Fibroblast of lung (primary cell): ENCODE measurements at regions not wholly inside any gene's neighbourhood (a gene's known extent, or its start where the extent isn't known, plus 50 kb on each side); places are given as distances from the start of the nearest gene placed in this dataset.

Experiments
- DNase-seq, 2 donors: peaks; one replicate each; pipeline versions ENCODE4 v3.0.0 to v3.0.0-alpha.2; 2010; ENCODE audit warnings: low read depth in 2 of 2
- H2AFZ ChIP-seq: 2 replicates; pipeline ENCODE4 v1.5.1; 2012; ENCODE audit warnings: low read length, control low read depth, inconsistent platforms
- H3K27ac ChIP-seq: 2 replicates; pipeline ENCODE4 v1.5.1; 2011; ENCODE audit warnings: low read length, control low read depth; ENCODE audit not compliant: insufficient read depth
- H3K27me3 ChIP-seq: 2 replicates; pipeline ENCODE4 v1.5.1; 2011; ENCODE audit warnings: mild to moderate bottlenecking, low read length; ENCODE audit not compliant: control insufficient read depth, insufficient read depth
- H3K36me3 ChIP-seq: 2 replicates; pipeline ENCODE4 v1.5.1; 2011; ENCODE audit warnings: low read length; ENCODE audit not compliant: control insufficient read depth, insufficient read depth
- H3K4me1 ChIP-seq: 2 replicates; pipeline ENCODE4 v1.5.1; 2011; ENCODE audit warnings: low read length; ENCODE audit not compliant: control insufficient read depth, insufficient read depth; ENCODE audit errors: extremely low read depth
- H3K4me2 ChIP-seq: 2 replicates; pipeline ENCODE4 v1.5.1; 2011; ENCODE audit warnings: low read length, control low read depth; ENCODE audit not compliant: insufficient read depth; ENCODE audit errors: extremely low read depth
- H3K4me3 ChIP-seq, 4 experiments: fragments of 200-600 bp in 1 of 4; sonication (generic) in 1 of 4; replicated peaks in 1 of 4; 2 replicates each; pipeline ENCODE4 v1.5.1; 2011 to 2016; ENCODE audit warnings: low read length in 4 of 4, low read depth in 3 of 4, mild to moderate bottlenecking in 3 of 4, control low read depth in 2 of 4, inconsistent platforms in 1 of 4, mixed read lengths in 1 of 4; ENCODE audit not compliant: insufficient read depth in 1 of 4; ENCODE audit errors: control extremely low read depth in 1 of 4
- H3K79me2 ChIP-seq: 2 replicates; pipeline ENCODE4 v1.5.1; 2012; ENCODE audit warnings: mild to moderate bottlenecking, low read length, inconsistent platforms; ENCODE audit not compliant: control insufficient read depth, insufficient read depth
- H3K9ac ChIP-seq: 2 replicates; pipeline ENCODE4 v1.5.1; 2011; ENCODE audit warnings: mild to moderate bottlenecking, low read length, control low read depth; ENCODE audit not compliant: insufficient read depth
- H3K9me3 ChIP-seq: 2 replicates; pipeline ENCODE4 v1.5.1; 2012; ENCODE audit warnings: low read depth, low read length; ENCODE audit not compliant: control insufficient read depth, insufficient read depth
- H4K20me1 ChIP-seq: 2 replicates; pipeline ENCODE4 v1.5.1; 2011; ENCODE audit warnings: low read length; ENCODE audit not compliant: control insufficient read depth, insufficient read depth; ENCODE audit errors: extremely low read depth
- EZH2 ChIP-seq: IDR thresholded peaks from 2 replicates; pipeline ENCODE4 v1.5.1; 2012; ENCODE audit warnings: low read length, control low read depth, mild to moderate bottlenecking; ENCODE audit errors: missing control alignments
- TF ChIP-seq, protein P1 (sequence below), 2 donors: IDR thresholded peaks in 1 of 2; conservative IDR thresholded peaks in 1 of 2; 1 replicate in 1 of 2; 2 replicates in 1 of 2; pipeline ENCODE4 v1.5.1; 2011 to 2012; ENCODE audit warnings: low read length in 2 of 2, control low read depth in 1 of 2, inconsistent platforms in 1 of 2, low read depth in 1 of 2, mild to moderate bottlenecking in 1 of 2

DNA sequence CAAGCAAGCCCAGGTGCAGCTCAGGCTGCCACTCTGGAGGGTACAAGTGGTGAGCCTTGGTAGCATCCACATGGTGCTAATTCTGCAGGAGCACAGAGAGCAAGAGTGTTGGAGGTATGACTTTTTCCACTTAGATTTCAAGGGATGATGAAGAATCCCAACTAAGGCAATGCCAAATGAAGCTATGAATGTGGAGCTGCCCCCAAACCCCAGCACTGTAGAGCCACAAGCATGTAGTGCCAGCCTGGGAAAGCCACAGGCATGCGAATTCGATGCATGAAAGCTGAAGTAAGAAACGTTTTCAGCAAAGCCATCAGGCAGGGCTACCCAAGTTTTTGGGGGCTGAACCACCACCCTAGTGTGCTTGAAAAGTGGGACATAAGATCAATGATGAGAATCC, 251.1 kb downstream of the HAO1 start:
- no peak overlapping the region for H2AFZ ChIP-seq
- H3K4me2 ChIP-seq, result no peak overlapping the region
- H3K4me3 ChIP-seq, result no peak overlapping the region
- H3K4me1 ChIP-seq, result no peaks in the 10 kb centered on the region
- TF ChIP-seq, protein P1, sequence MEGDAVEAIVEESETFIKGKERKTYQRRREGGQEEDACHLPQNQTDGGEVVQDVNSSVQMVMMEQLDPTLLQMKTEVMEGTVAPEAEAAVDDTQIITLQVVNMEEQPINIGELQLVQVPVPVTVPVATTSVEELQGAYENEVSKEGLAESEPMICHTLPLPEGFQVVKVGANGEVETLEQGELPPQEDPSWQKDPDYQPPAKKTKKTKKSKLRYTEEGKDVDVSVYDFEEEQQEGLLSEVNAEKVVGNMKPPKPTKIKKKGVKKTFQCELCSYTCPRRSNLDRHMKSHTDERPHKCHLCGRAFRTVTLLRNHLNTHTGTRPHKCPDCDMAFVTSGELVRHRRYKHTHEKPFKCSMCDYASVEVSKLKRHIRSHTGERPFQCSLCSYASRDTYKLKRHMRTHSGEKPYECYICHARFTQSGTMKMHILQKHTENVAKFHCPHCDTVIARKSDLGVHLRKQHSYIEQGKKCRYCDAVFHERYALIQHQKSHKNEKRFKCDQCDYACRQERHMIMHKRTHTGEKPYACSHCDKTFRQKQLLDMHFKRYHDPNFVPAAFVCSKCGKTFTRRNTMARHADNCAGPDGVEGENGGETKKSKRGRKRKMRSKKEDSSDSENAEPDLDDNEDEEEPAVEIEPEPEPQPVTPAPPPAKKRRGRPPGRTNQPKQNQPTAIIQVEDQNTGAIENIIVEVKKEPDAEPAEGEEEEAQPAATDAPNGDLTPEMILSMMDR (conservative IDR thresholded peaks at IDR 0.05 in 1 of 2, IDR thresholded peaks at IDR 0.05 in 1 of 2; ENCODE audit: low read depth in 1 of 2, low read length in 2 of 2), result no peak
- no peak for TF ChIP-seq EZH2
- no peak overlapping the region for H3K27ac ChIP-seq
- no peaks in the 10 kb centered on the region for H3K36me3 ChIP-seq
- no peaks in the 10 kb centered on the region for H3K79me2 ChIP-seq
- H4K20me1 ChIP-seq, result no peaks in the 10 kb centered on the region
- no peaks in the 10 kb centered on the region for H3K27me3 ChIP-seq
- no peak overlapping the region for H3K9ac ChIP-seq
- H3K9me3 ChIP-seq, result no peaks in the 10 kb centered on the region
- DNase-seq, result no peak

DNA sequence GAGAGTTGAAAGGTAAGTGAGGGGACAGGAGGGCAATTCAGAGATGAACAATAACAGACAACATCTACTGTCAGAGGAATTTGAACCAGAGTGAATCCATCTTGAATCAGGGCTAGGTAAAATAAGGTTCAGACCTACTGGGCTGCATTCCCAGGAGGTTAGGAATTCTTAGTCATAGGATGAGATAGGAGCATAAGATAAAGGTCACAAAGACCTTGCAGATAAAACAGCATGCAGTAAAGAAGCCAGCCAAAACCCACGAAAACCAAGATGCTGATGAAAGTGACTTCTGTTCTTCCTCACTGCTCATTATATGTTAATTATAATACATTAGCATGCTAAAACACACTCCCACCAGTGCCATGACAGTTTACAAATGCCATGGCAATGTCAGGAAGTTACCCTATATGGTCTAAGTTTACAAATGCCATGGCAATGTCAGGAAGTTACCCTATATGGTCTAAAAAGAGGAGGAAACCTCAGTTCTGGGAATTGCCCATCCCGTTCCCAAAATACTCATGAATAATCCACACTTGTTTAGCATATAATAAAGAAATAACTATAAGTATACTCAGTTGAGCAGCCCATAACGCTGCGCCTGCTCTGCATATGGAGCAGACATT, 248.5 kb downstream of the HAO1 start:
- Histone ChIP-seq H3K9me3 (no peaks in the 10 kb centered on the region), H4K20me1 (no peaks in the 10 kb centered on the region), H3K9ac (no peak overlapping the region), H3K4me1 (no peaks in the 10 kb centered on the region), H3K79me2 (no peaks in the 10 kb centered on the region), H2AFZ (no peak overlapping the region), H3K27ac (no peak overlapping the region), H3K36me3 (no peaks in the 10 kb centered on the region), H3K4me3 (no peak overlapping the region), H3K27me3 (no peaks in the 10 kb centered on the region), H3K4me2 (no peak overlapping the region)
- TF ChIP-seq EZH2, result no peak
- TF ChIP-seq, protein P1 (conservative IDR thresholded peaks at IDR 0.05 in 1 of 2, IDR thresholded peaks at IDR 0.05 in 1 of 2; ENCODE audit: low read depth in 1 of 2, low read length in 2 of 2), result no peak
- peak in 1 of 2 donors; percentile 59 for DNase-seq

DNA sequence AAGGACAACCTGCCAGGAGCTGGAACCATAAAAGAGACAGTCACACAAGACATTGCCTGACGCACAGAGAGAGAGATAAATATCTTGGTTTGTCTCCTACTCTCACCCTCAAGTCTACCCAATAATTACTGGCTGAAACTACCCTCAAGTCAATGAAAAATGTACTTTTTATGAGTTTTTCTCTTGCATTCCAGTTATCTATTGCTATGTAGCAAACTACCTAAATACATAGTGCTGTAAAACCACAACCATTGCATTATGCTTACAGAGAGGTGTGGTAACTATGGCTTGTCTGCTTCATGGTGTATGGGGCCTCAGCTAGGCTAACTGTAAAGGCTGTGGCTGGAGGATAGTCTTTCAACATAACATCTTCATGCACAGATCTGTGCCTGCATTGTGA, 247.8 kb downstream of the HAO1 start:
- H4K20me1 ChIP-seq, result no peaks in the 10 kb centered on the region
- no peaks in the 10 kb centered on the region for H3K79me2 ChIP-seq
- H3K4me2 ChIP-seq, result no peak overlapping the region
- no peaks in the 10 kb centered on the region for H3K36me3 ChIP-seq
- H3K4me1 ChIP-seq, result no peaks in the 10 kb centered on the region
- peak in 1 of 2 donors; percentile 28 for DNase-seq
- H3K9me3 ChIP-seq, result no peaks in the 10 kb centered on the region
- no peak overlapping the region for H2AFZ ChIP-seq
- no peak overlapping the region for H3K4me3 ChIP-seq
- no peaks in the 10 kb centered on the region for H3K27me3 ChIP-seq
- no peak overlapping the region for H3K9ac ChIP-seq
- H3K27ac ChIP-seq, result no peak overlapping the region
- TF ChIP-seq EZH2, result no peak
- TF ChIP-seq, protein P1 (conservative IDR thresholded peaks at IDR 0.05 in 1 of 2, IDR thresholded peaks at IDR 0.05 in 1 of 2; ENCODE audit: low read depth in 1 of 2, low read length in 2 of 2), result no peak
